DND-41 (cell line): ENCODE measurements at regions not wholly inside any gene's neighbourhood (a gene's known extent, or its start where the extent isn't known, plus 50 kb on each side); places are given as distances from the start of the nearest gene placed in this dataset.

Experiments
- ATAC-seq: fragments of 200-7000 bp; cut with Tn5 transposase; 3 replicates; pipeline ENCODE4 v1.9.1; 2021; ENCODE audit warnings: low read depth; ENCODE audit not compliant: insufficient read depth
- DNase-seq: peaks from one replicate; pipeline ENCODE4 v3.0.0-alpha.2; 2020
- H2AFZ ChIP-seq: 2 replicates; pipeline ENCODE4 v1.6.0; 2012; ENCODE audit warnings: low read depth, low read length
- H3K27ac ChIP-seq: 2 replicates; pipeline ENCODE4 v1.5.1; 2012; ENCODE audit warnings: low read length, inconsistent platforms
- H3K27me3 ChIP-seq: fragments of 200-600 bp; sonication (generic); 2 replicates; pipeline ENCODE4 v1.6.0; 2012; ENCODE audit warnings: low read length, mild to moderate bottlenecking, inconsistent platforms; ENCODE audit not compliant: insufficient read depth, poor library complexity
- H3K36me3 ChIP-seq: 2 replicates; pipeline ENCODE4 v1.5.1; 2012; ENCODE audit warnings: low read length, inconsistent platforms; ENCODE audit not compliant: insufficient read depth
- H3K4me1 ChIP-seq: 2 replicates; pipeline ENCODE4 v1.5.1; 2012; ENCODE audit warnings: mild to moderate bottlenecking, low read length; ENCODE audit not compliant: insufficient read depth
- H3K4me2 ChIP-seq: 2 replicates; pipeline ENCODE4 v1.6.0; 2012; ENCODE audit warnings: mild to moderate bottlenecking, moderate library complexity, low read length, inconsistent platforms; ENCODE audit not compliant: insufficient read depth
- H3K4me3 ChIP-seq, 2 experiments: fragments of 200-600 bp in 1 of 2; shearing (Covaris generic) in 1 of 2; 2 replicates each; pipeline ENCODE4 v1.5.1; 2012 to 2016; ENCODE audit warnings: inconsistent platforms in 2 of 2, low read length in 2 of 2, mild to moderate bottlenecking in 2 of 2, low read depth in 1 of 2, moderate library complexity in 1 of 2
- H3K79me2 ChIP-seq: 2 replicates; pipeline ENCODE4 v1.6.0; 2012; ENCODE audit warnings: low read length, inconsistent platforms; ENCODE audit not compliant: insufficient read depth
- H3K9ac ChIP-seq: 2 replicates; pipeline ENCODE4 v1.6.0; 2012; ENCODE audit warnings: low read depth, mild to moderate bottlenecking, inconsistent platforms, low read length, moderate library complexity
- H3K9me3 ChIP-seq: 2 replicates; pipeline ENCODE4 v1.5.1; 2012; ENCODE audit warnings: low read length, moderate library complexity, mild to moderate bottlenecking, inconsistent platforms; ENCODE audit not compliant: insufficient read depth, severe bottlenecking
- H4K20me1 ChIP-seq: 2 replicates; pipeline ENCODE4 v1.6.0; 2012; ENCODE audit warnings: low read length; ENCODE audit not compliant: insufficient read depth
- EZH2 ChIP-seq: IDR thresholded peaks from 3 replicates; pipeline ENCODE4 v1.6.1; 2012; ENCODE audit warnings: borderline replicate concordance, low read depth, mild to moderate bottlenecking, moderate library complexity, low read length, inconsistent platforms; ENCODE audit not compliant: severe bottlenecking
- TF ChIP-seq, protein P1 (sequence below): IDR thresholded peaks from 2 replicates; pipeline ENCODE4 v1.5.1; 2012; ENCODE audit warnings: borderline replicate concordance, low read length, moderate library complexity, mild to moderate bottlenecking; ENCODE audit not compliant: poor library complexity, severe bottlenecking; ENCODE audit errors: extremely low read depth

DNA sequence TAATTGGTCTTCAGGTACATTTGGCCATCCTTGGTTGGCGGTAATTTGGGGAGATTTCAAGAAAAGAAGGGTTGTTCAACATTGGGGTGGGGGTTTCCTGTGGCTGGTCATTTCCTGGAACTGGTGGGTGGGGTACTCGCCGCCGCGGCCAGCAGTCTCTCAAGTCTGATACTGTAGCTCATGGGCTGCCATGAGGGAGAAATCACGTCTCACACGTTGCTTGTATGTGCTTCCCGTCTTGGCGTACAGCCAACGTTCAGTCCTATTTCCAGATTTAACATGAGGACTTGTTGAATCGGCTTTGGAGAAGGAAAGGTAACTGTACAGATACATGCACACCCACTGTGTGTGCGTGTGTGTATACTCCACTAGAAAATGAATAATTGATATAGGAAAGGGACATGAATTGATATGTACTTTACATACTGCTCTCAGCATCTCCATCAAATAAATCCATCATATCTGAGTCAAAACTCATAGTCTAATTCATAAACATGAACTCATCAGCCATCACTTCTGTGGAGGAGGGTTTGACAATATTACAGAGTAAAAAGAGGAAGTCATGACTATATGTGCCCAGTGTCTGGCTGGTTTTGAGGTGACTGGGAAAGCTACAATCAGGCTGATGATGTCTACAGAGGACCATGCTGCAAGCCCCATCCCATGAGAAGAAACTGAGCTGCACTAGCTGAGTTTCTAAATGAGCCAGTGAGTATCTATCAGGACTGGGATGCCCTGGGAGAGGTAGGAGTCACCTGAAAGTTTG lies 418.1 kb downstream of the TSHZ3 start:
- ATAC-seq (no peak), DNase-seq (no peak)
- H3K4me1 ChIP-seq, result no peaks in the 10 kb centered on the region
- H3K79me2 ChIP-seq, result no peaks in the 10 kb centered on the region
- H3K9me3 ChIP-seq, result peaks cover 12% of the 10 kb centered on the region
- H3K27me3 ChIP-seq, result no peaks in the 10 kb centered on the region
- no peak overlapping the region for H3K4me2 ChIP-seq
- H2AFZ ChIP-seq, result no peak overlapping the region
- H4K20me1 ChIP-seq, result no peaks in the 10 kb centered on the region
- H3K36me3 ChIP-seq, result no peaks in the 10 kb centered on the region
- no peak overlapping the region for H3K27ac ChIP-seq
- no peak for TF ChIP-seq EZH2
- TF ChIP-seq, protein P1, sequence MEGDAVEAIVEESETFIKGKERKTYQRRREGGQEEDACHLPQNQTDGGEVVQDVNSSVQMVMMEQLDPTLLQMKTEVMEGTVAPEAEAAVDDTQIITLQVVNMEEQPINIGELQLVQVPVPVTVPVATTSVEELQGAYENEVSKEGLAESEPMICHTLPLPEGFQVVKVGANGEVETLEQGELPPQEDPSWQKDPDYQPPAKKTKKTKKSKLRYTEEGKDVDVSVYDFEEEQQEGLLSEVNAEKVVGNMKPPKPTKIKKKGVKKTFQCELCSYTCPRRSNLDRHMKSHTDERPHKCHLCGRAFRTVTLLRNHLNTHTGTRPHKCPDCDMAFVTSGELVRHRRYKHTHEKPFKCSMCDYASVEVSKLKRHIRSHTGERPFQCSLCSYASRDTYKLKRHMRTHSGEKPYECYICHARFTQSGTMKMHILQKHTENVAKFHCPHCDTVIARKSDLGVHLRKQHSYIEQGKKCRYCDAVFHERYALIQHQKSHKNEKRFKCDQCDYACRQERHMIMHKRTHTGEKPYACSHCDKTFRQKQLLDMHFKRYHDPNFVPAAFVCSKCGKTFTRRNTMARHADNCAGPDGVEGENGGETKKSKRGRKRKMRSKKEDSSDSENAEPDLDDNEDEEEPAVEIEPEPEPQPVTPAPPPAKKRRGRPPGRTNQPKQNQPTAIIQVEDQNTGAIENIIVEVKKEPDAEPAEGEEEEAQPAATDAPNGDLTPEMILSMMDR, result no peak
- no peak overlapping the region for H3K4me3 ChIP-seq
- H3K9ac ChIP-seq, result no peak overlapping the region

DNA sequence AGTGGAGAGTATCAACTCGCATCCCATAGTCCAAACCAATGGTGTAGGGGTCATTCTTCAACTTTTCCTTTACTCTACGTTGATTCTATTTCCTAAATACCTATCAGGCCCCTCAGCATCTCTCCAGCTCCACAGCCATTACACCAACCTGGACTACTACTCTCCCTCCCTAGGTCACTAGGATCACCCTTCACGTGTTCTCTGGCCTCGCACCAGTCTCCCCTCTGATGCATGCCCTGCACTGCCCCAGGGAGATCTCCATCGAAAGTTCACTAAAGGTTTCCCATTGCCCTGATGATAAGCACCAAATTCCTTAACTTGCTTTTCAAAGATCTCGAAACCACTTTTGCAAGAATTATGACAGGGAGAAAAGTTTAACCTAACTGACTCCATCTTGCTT lies 421.5 kb downstream of the TSHZ3 start:
- Histone ChIP-seq H3K4me2 (no peak overlapping the region), H3K9ac (no peak overlapping the region)
- no peak for ATAC-seq

DNA sequence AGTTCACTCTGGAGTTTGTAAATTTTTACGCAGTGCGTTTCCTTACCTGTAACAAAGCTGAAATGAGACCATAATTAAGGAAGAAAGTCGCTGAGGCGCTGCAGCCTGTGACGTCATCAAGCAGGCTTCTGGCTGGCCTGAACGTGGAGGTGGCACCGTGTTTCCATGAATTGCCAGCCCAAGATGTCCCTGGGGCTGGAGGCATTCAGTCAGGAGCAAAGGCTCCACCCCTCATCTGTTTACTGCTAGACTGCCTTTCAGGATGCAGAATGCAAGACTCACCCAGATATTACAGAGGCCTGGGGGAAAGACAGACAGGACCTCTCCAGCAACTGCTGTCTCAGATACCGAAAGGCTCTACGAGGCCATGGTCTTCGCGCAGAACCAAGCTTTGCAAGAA lies 424.6 kb downstream of the TSHZ3 start:
- peaks cover 12% of the 10 kb centered on the region for H3K9me3 ChIP-seq
- DNase-seq, result no peak
- no peak overlapping the region for H3K27ac ChIP-seq
- no peak overlapping the region for H3K4me3 ChIP-seq
- H3K4me1 ChIP-seq, result no peaks in the 10 kb centered on the region
- H3K36me3 ChIP-seq, result no peaks in the 10 kb centered on the region
- no peak for ATAC-seq
- no peak for TF ChIP-seq EZH2
- TF ChIP-seq, protein P1, result no peak
- H4K20me1 ChIP-seq, result no peaks in the 10 kb centered on the region
- H2AFZ ChIP-seq, result no peak overlapping the region
- H3K4me2 ChIP-seq, result no peak overlapping the region
- no peaks in the 10 kb centered on the region for H3K27me3 ChIP-seq
- no peak overlapping the region for H3K9ac ChIP-seq
- H3K79me2 ChIP-seq, result no peaks in the 10 kb centered on the region

More for the DNA sequence above, 421.5 kb downstream of the TSHZ3 start:
- DNase-seq, result no peak
- Histone ChIP-seq H3K27ac (no peak overlapping the region), H3K4me1 (no peaks in the 10 kb centered on the region), H3K27me3 (no peaks in the 10 kb centered on the region), H3K36me3 (no peaks in the 10 kb centered on the region), H3K79me2 (no peaks in the 10 kb centered on the region), H3K4me3 (no peak overlapping the region), H4K20me1 (no peaks in the 10 kb centered on the region), H2AFZ (no peak overlapping the region), H3K9me3 (peaks cover 12% of the 10 kb centered on the region)
- no peak for TF ChIP-seq EZH2
- TF ChIP-seq, protein P1, result no peak
